NB4 (cell line): ENCODE measurements at regions not wholly inside any gene's neighbourhood (a gene's known extent, or its start where the extent isn't known, plus 50 kb on each side); places are given as distances from the start of the nearest gene placed in this dataset.

Experiments
- CTCF ChIP-seq: IDR thresholded peaks from one replicate; pipeline ENCODE4 v1.5.1; 2012; ENCODE audit warnings: low read depth, low read length
- POLR2A ChIP-seq: IDR thresholded peaks from 2 replicates; pipeline ENCODE4 v1.6.1; 2011; ENCODE audit warnings: mild to moderate bottlenecking; ENCODE audit not compliant: insufficient read length; ENCODE audit errors: extremely low read depth

DNA sequence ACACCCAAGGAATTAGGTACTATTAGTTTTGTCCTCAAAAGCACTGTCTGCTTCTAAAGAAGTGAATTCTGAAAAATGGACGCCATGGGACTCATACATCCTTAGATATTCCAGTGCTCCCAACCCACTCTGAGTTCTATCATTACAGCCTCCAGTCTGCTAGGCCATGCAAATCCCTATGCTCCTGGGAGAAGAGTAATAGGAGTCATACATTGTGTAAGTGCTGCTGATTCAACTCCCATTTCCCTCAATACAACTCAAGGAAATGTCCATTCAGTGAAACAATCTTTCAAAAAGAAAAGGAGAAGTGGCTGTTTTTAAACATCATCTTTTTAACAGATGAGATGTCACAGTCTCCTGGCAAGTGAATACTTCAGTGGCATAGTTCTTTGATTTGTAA, 590.2 kb upstream of the LRRC4C start:
- TF ChIP-seq CTCF (no peak), POLR2A (no peak)
